Muscle of leg (tissue), 3 donors: ENCODE measurements at regions not wholly inside any gene's neighbourhood (a gene's known extent, or its start where the extent isn't known, plus 50 kb on each side); places are given as distances from the start of the nearest gene placed in this dataset.
A peak's percentile ranks its signal among the peaks of the same experiment; 100 is the strongest.

Experiments
- DNase-seq: peaks from one replicate; pipeline ENCODE4 v3.0.0; 2013
- H3K27ac ChIP-seq: one replicate; pipeline ENCODE4 v1.5.1; 2013; ENCODE audit warnings: mild to moderate bottlenecking, low read length, control low read depth
- H3K27me3 ChIP-seq: one replicate; pipeline ENCODE4 v1.6.1; 2013; ENCODE audit warnings: low read length; ENCODE audit not compliant: control insufficient read depth, insufficient read depth
- H3K36me3 ChIP-seq: one replicate; pipeline ENCODE4 v1.6.1; 2013; ENCODE audit warnings: low read length; ENCODE audit not compliant: control insufficient read depth, insufficient read depth
- H3K4me1 ChIP-seq: one replicate; pipeline ENCODE4 v1.6.1; 2013; ENCODE audit warnings: low read length; ENCODE audit not compliant: control insufficient read depth, insufficient read depth
- H3K4me3 ChIP-seq: one replicate; pipeline ENCODE4 v1.5.1; 2013; ENCODE audit warnings: low read length, control low read depth
- H3K9me3 ChIP-seq: replicated peaks from 2 replicates; pipeline ENCODE4 v1.6.1; 2013; ENCODE audit warnings: low read depth, low read length; ENCODE audit not compliant: control insufficient read depth
- WGBS: methylation state at CpG from one replicate; pipeline ENCODE4 v1.1.5; 2013; ENCODE audit warnings: missing lambda C conversion rate; ENCODE audit not compliant: insufficient coverage; 5-methylcytosine and 5-hydroxymethylcytosine counted together

- no peaks in the 10 kb centered on the region for H3K27me3 ChIP-seq
- H3K4me3 ChIP-seq, result no peak overlapping the region
- DNase-seq, result no peak
- WGBS, result no CpG with 5 or more reads among the region's 1 CpG
- peak overlapping the region; percentile 29 for H3K27ac ChIP-seq
- peaks cover 4% of the 10 kb centered on the region for H3K4me1 ChIP-seq
- H3K36me3 ChIP-seq, result no peaks in the 10 kb centered on the region
- peaks cover 6% of the 10 kb centered on the region for H3K9me3 ChIP-seq
Measured at GRCh38 chr1:67626861-67627235, 58.2 kb upstream of the GADD45A start.

- peaks cover 6% of the 10 kb centered on the region for H3K9me3 ChIP-seq
- peak overlapping the region; percentile 29 for H3K27ac ChIP-seq
- peaks cover 4% of the 10 kb centered on the region for H3K4me1 ChIP-seq
- WGBS, result 100% methylated on average over 1 of the region's 3 CpGs
- no peak for DNase-seq
- no peak overlapping the region for H3K4me3 ChIP-seq
- H3K27me3 ChIP-seq, result no peaks in the 10 kb centered on the region
- H3K36me3 ChIP-seq, result no peaks in the 10 kb centered on the region
Measured at GRCh38 chr1:67627336-67627735, 57.7 kb upstream of the GADD45A start.

- no peaks in the 10 kb centered on the region for H3K27me3 ChIP-seq
- DNase-seq, result no peak
- H3K27ac ChIP-seq, result no peak overlapping the region
- H3K36me3 ChIP-seq, result no peaks in the 10 kb centered on the region
- H3K9me3 ChIP-seq, result peaks cover 6% of the 10 kb centered on the region
- H3K4me1 ChIP-seq, result peaks cover 4% of the 10 kb centered on the region
- H3K4me3 ChIP-seq, result no peak overlapping the region
- WGBS, result 83% methylated on average over 2 of the region's 5 CpGs
Measured at GRCh38 chr1:67627906-67628305, 57.1 kb upstream of the GADD45A start.

- H3K9me3 ChIP-seq, result peaks cover 6% of the 10 kb centered on the region
- H3K4me3 ChIP-seq, result no peak overlapping the region
- H3K36me3 ChIP-seq, result no peaks in the 10 kb centered on the region
- no peak overlapping the region for H3K27ac ChIP-seq
- peaks cover 4% of the 10 kb centered on the region for H3K4me1 ChIP-seq
- DNase-seq, result peak; percentile 73
- H3K27me3 ChIP-seq, result no peaks in the 10 kb centered on the region
- WGBS, result 100% methylated on average over 1 of the region's 1 CpG
Measured at GRCh38 chr1:67629370-67630075, 55.5 kb upstream of the GADD45A start.

GRCh38 chr1:67630438-67631045 is 54.5 kb upstream of the GADD45A start:
- Histone ChIP-seq H3K36me3 (no peaks in the 10 kb centered on the region), H3K4me1 (peaks cover 4% of the 10 kb centered on the region), H3K27me3 (no peaks in the 10 kb centered on the region), H3K4me3 (no peak overlapping the region), H3K27ac (no peak overlapping the region), H3K9me3 (peaks cover 6% of the 10 kb centered on the region)
- WGBS, result no CpG with 5 or more reads among the region's 2 CpGs
- DNase-seq, result no peak

GRCh38 chr1:67632356-67632755 is 52.6 kb upstream of the GADD45A start:
- H3K4me1 ChIP-seq, result peaks cover 4% of the 10 kb centered on the region
- H3K9me3 ChIP-seq, result no peaks in the 10 kb centered on the region
- no peaks in the 10 kb centered on the region for H3K36me3 ChIP-seq
- H3K27me3 ChIP-seq, result no peaks in the 10 kb centered on the region
- no peak overlapping the region for H3K27ac ChIP-seq
- no peak for DNase-seq
- 83% methylated on average over 1 of the region's 6 CpGs for WGBS
- no peak overlapping the region for H3K4me3 ChIP-seq

GRCh38 chr1:67632811-67633655 is 52.0 kb upstream of the GADD45A start:
- 77% methylated on average over 7 of the region's 10 CpGs for WGBS
- H3K4me1 ChIP-seq, result peaks cover 4% of the 10 kb centered on the region
- H3K36me3 ChIP-seq, result no peaks in the 10 kb centered on the region
- no peak overlapping the region for H3K4me3 ChIP-seq
- no peaks in the 10 kb centered on the region for H3K27me3 ChIP-seq
- DNase-seq, result no peak
- no peak overlapping the region for H3K27ac ChIP-seq
- no peaks in the 10 kb centered on the region for H3K9me3 ChIP-seq

GRCh38 chr1:67634396-67634935 is 50.5 kb upstream of the GADD45A start:
- Histone ChIP-seq H3K27me3 (no peaks in the 10 kb centered on the region), H3K9me3 (no peaks in the 10 kb centered on the region), H3K36me3 (no peaks in the 10 kb centered on the region), H3K4me1 (peaks cover 2% of the 10 kb centered on the region), H3K4me3 (no peak overlapping the region), H3K27ac (no peak overlapping the region)
- DNase-seq, result no peak
- 85% methylated on average over 2 of the region's 6 CpGs for WGBS

- Histone ChIP-seq H3K27me3 (no peaks in the 10 kb centered on the region), H3K4me1 (no peaks in the 10 kb centered on the region), H3K36me3 (no peaks in the 10 kb centered on the region), H3K9me3 (no peaks in the 10 kb centered on the region), H3K4me3 (no peak overlapping the region), H3K27ac (no peak overlapping the region)
- no peak for DNase-seq
- 73% methylated on average over 13 of the region's 14 CpGs for WGBS
Measured at GRCh38 chr1:67635055-67635809, 49.8 kb upstream of the GADD45A start.
